Panc1 (cell line): ENCODE measurements at regions not wholly inside any gene's neighbourhood (a gene's known extent, or its start where the extent isn't known, plus 50 kb on each side); places are given as distances from the start of the nearest gene placed in this dataset.

Source experiments
- CTCF ChIP-seq: fragments of 450-650 bp; IDR thresholded peaks from 2 replicates; pipeline ENCODE4 v1.5.1; 2017; ENCODE audit warnings: mild to moderate bottlenecking
- POLR2AphosphoS5 ChIP-seq: IDR thresholded peaks from 2 replicates; pipeline ENCODE4 v1.6.1; 2012; ENCODE audit warnings: mild to moderate bottlenecking, low read depth, low read length, moderate library complexity
- SIN3A ChIP-seq: IDR thresholded peaks from 2 replicates; pipeline ENCODE4 v1.6.1; 2012; ENCODE audit warnings: low read depth, mild to moderate bottlenecking, low read length, moderate library complexity, borderline replicate concordance; ENCODE audit not compliant: insufficient read depth
- TF ChIP-seq, protein P1 (sequence below), 2 experiments: IDR thresholded peaks; 2 replicates each; pipeline ENCODE4 v1.6.1; 2011 to 2012; ENCODE audit warnings: low read depth in 2 of 2, control low read depth in 1 of 2, low read length in 1 of 2, mild to moderate bottlenecking in 1 of 2, moderate library complexity in 1 of 2; ENCODE audit not compliant: insufficient read depth in 1 of 2

DNA sequence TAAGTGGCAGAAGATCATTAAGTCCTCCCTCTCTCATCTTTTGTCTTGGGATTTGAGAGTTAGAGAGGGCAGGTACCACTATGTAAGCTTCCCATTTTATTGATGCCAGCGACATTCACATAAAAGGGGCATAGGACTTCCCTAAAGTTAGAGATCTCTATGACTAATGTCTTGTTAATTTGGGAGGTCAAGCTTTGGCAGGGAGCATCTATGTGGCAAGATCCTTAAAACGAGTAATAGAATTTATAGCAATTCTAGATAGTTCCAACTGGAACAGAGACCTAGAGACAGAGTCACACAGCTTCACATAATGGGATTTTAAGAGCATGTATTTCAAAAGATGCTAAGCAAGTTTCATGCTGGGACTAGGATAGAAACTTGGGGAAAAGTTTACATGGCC, 308.0 kb downstream of the MAP2K6 start:
- TF ChIP-seq CTCF: no peak
- TF ChIP-seq POLR2AphosphoS5: no peak
- TF ChIP-seq, protein P1, sequence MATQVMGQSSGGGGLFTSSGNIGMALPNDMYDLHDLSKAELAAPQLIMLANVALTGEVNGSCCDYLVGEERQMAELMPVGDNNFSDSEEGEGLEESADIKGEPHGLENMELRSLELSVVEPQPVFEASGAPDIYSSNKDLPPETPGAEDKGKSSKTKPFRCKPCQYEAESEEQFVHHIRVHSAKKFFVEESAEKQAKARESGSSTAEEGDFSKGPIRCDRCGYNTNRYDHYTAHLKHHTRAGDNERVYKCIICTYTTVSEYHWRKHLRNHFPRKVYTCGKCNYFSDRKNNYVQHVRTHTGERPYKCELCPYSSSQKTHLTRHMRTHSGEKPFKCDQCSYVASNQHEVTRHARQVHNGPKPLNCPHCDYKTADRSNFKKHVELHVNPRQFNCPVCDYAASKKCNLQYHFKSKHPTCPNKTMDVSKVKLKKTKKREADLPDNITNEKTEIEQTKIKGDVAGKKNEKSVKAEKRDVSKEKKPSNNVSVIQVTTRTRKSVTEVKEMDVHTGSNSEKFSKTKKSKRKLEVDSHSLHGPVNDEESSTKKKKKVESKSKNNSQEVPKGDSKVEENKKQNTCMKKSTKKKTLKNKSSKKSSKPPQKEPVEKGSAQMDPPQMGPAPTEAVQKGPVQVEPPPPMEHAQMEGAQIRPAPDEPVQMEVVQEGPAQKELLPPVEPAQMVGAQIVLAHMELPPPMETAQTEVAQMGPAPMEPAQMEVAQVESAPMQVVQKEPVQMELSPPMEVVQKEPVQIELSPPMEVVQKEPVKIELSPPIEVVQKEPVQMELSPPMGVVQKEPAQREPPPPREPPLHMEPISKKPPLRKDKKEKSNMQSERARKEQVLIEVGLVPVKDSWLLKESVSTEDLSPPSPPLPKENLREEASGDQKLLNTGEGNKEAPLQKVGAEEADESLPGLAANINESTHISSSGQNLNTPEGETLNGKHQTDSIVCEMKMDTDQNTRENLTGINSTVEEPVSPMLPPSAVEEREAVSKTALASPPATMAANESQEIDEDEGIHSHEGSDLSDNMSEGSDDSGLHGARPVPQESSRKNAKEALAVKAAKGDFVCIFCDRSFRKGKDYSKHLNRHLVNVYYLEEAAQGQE (IDR thresholded peaks at IDR 0.05; ENCODE audit: insufficient read depth in 1 of 2, low read depth in 2 of 2, low read length in 1 of 2): no peak
- TF ChIP-seq SIN3A: no peak
